ENCODE measurements at regions not wholly inside any gene's neighbourhood (a gene's known extent, or its start where the extent isn't known, plus 50 kb on each side); places are given as distances from the start of the nearest gene placed in this dataset.

- H3K4me3 ChIP-seq (ENCODE audit: low read length) = peak overlapping the region; percentile 50
- H3F3A ChIP-seq (ENCODE audit: control insufficient read depth, insufficient read depth) = peaks cover 6% of the 10 kb centered on the region
- peaks cover 36% of the 10 kb centered on the region for H3K4me1 ChIP-seq (ENCODE audit: control insufficient read depth, low read length)
- no peak for TF ChIP-seq EZH2phosphoT487 (IDR thresholded peaks at IDR 0.05; ENCODE audit: borderline replicate concordance, low read length)
- TF ChIP-seq CTCF (IDR thresholded peaks at IDR 0.05; ENCODE audit: low read depth, low read length, poor library complexity, severe bottlenecking) = no peak
- H3K9me2 ChIP-seq (replicated peaks; ENCODE audit: control insufficient read depth, low read length) = no peaks in the 10 kb centered on the region
- no peaks in the 10 kb centered on the region for H3K9me3 ChIP-seq (ENCODE audit: control insufficient read depth, insufficient read depth, low read length)
- H3K36me3 ChIP-seq (ENCODE audit: control insufficient read depth, low read length) = no peaks in the 10 kb centered on the region
- H3K79me2 ChIP-seq (ENCODE audit: control insufficient read depth, low read length) = no peaks in the 10 kb centered on the region
- peak overlapping the region; percentile 78 for H3K4me2 ChIP-seq (ENCODE audit: low read length)
- peaks cover 9% of the 10 kb centered on the region; the same call in 1 of the 2 replicates for H4K20me1 ChIP-seq (ENCODE audit: control insufficient read depth, insufficient read depth, low read depth, low read length)
- no peak overlapping the region for H3K27ac ChIP-seq (ENCODE audit: low read depth, low read length)
- H3K27me3 ChIP-seq (ENCODE audit: control insufficient read depth, low read length) = peaks cover 62% of the 10 kb centered on the region
Measured at GRCh38 chr6:144335311-144335861, 50.3 kb downstream of the UTRN start.

- peaks cover 36% of the 10 kb centered on the region for H3K4me1 ChIP-seq (ENCODE audit: control insufficient read depth, low read length)
- H3K4me3 ChIP-seq (ENCODE audit: low read length) = peak overlapping the region; percentile 50; the same call in 1 of the 2 replicates
- H3K36me3 ChIP-seq (ENCODE audit: control insufficient read depth, low read length) = no peaks in the 10 kb centered on the region
- peaks cover 9% of the 10 kb centered on the region; the same call in 1 of the 2 replicates for H4K20me1 ChIP-seq (ENCODE audit: control insufficient read depth, insufficient read depth, low read depth, low read length)
- no peak overlapping the region for H3K27ac ChIP-seq (ENCODE audit: low read depth, low read length)
- H3F3A ChIP-seq (ENCODE audit: control insufficient read depth, insufficient read depth) = peaks cover 6% of the 10 kb centered on the region
- H3K27me3 ChIP-seq (ENCODE audit: control insufficient read depth, low read length) = peaks cover 57% of the 10 kb centered on the region
- no peaks in the 10 kb centered on the region for H3K9me3 ChIP-seq (ENCODE audit: control insufficient read depth, insufficient read depth, low read length)
- no peaks in the 10 kb centered on the region for H3K9me2 ChIP-seq (replicated peaks; ENCODE audit: control insufficient read depth, low read length)
- no peak for TF ChIP-seq EZH2phosphoT487 (IDR thresholded peaks at IDR 0.05; ENCODE audit: borderline replicate concordance, low read length)
- no peak for TF ChIP-seq CTCF (IDR thresholded peaks at IDR 0.05; ENCODE audit: low read depth, low read length, poor library complexity, severe bottlenecking)
- peak overlapping the region; percentile 78 for H3K4me2 ChIP-seq (ENCODE audit: low read length)
- no peaks in the 10 kb centered on the region for H3K79me2 ChIP-seq (ENCODE audit: control insufficient read depth, low read length)
Measured at GRCh38 chr6:144335914-144336313, 50.8 kb downstream of the UTRN start.

- Histone ChIP-seq H4K20me1 (ENCODE audit: control insufficient read depth, insufficient read depth, low read depth, low read length) (peaks cover 9% of the 10 kb centered on the region; the same call in 1 of the 2 replicates), H3K79me2 (ENCODE audit: control insufficient read depth, low read length) (no peaks in the 10 kb centered on the region), H3K4me3 (ENCODE audit: low read length) (no peak overlapping the region), H3K9me3 (ENCODE audit: control insufficient read depth, insufficient read depth, low read length) (no peaks in the 10 kb centered on the region), H3F3A (ENCODE audit: control insufficient read depth, insufficient read depth) (peaks cover 6% of the 10 kb centered on the region), H3K36me3 (ENCODE audit: control insufficient read depth, low read length) (no peaks in the 10 kb centered on the region), H3K9me2 (replicated peaks; ENCODE audit: control insufficient read depth, low read length) (no peaks in the 10 kb centered on the region), H3K27ac (ENCODE audit: low read depth, low read length) (no peak overlapping the region), H3K27me3 (ENCODE audit: control insufficient read depth, low read length) (peaks cover 53% of the 10 kb centered on the region), H3K4me2 (ENCODE audit: low read length) (no peak overlapping the region), H3K4me1 (ENCODE audit: control insufficient read depth, low read length) (peaks cover 41% of the 10 kb centered on the region)
- TF ChIP-seq CTCF (IDR thresholded peaks at IDR 0.05; ENCODE audit: low read depth, low read length, poor library complexity, severe bottlenecking) = no peak
- no peak for TF ChIP-seq EZH2phosphoT487 (IDR thresholded peaks at IDR 0.05; ENCODE audit: borderline replicate concordance, low read length)
Measured at GRCh38 chr6:144336900-144337299, 51.8 kb downstream of the UTRN start.
